GM21737 (cell line): ENCODE measurements at regions not wholly inside any gene's neighbourhood (a gene's known extent, or its start where the extent isn't known, plus 50 kb on each side); places are given as distances from the start of the nearest gene placed in this dataset.

Experiments used
- ATAC-seq: cut with Tn5 transposase; IDR thresholded peaks from one replicate; pipeline ENCODE4 v1.9.1; 2021; ENCODE audit warnings: mild to moderate bottlenecking, moderate library complexity; ENCODE audit not compliant: unreplicated experiment

DNA sequence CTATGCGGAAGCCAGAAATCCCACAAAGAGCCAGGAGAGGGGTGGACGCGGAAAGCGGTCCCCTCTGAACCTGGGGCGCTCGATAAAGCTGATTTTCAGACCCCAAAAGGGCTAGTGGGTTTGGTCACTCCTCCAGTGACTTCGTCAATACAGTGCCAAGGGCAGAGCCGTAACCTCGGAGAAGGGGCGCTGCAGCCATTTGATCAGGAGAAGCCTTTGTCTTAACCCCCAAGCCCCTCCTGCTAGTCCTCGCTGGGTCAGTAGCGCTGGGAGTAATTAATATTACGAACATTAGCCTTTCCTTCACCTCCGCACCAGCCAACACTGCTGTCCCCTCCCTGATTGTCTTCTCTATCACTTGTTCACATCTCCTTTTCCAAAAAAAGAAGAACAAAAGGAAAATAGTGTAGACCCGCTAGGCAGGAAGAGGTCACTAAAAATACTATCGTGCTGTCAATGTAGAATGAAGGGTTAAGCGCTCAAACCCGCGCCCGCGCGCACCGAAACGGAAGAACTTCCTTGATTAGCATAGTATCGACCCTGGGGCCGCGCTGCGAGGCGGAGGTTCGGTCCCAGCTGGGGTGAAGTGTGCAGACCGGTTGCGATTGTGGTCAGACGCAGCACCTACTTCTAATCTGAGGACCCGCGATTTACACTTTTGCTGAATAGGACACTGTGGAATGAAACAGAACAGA is 63.2 kb upstream of the MAPRE2 start:
- ATAC-seq = no peak

DNA sequence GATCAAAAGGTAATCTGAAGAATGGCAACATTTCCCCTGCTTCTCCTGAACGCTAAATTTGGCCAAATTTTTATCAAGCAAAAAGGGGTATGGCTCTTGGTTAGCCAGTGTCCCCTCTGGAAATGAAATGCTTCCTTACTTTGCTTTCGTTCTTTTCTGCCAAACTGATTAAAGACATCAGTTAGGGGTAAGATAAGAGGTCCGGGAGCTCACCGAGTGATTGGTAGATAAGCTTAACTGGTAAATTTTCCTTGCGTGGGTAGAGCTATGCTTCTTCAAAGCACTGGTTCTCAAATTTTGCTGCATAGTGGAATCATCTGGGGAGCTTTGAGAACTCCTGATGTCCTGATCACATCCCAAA is 62.7 kb upstream of the MAPRE2 start:
- no peak for ATAC-seq

DNA sequence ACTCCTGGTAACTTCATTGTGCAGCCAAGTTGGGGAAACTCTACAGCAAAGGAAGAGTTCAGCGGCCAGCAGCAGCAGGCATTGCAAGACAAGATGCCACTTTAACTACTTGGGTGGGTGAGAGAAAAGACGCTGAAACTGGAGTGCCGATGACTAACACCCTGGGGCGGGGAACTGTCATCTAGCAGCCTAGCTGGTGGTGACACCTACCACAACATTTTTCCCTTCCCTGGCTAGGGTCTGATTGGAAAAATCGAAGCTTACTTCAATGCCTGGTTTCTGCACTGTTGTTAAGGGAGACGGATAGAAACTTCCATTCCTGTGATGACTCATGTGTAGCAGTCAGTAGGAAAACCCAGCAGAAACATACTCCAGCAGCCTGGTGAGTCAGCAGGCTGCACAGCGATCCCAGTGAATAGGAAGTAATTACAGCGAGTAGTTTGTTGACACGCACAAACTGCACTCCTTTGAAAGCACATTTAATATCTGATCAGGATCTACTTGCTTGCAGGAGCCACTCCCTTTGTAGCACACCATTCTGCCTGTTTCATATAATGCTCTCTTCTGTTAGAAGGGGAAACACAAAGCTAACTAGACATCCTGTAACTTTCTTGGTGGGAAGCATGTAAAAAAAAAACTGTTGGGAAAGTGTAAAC is 62.1 kb upstream of the MAPRE2 start:
- no peak for ATAC-seq

DNA sequence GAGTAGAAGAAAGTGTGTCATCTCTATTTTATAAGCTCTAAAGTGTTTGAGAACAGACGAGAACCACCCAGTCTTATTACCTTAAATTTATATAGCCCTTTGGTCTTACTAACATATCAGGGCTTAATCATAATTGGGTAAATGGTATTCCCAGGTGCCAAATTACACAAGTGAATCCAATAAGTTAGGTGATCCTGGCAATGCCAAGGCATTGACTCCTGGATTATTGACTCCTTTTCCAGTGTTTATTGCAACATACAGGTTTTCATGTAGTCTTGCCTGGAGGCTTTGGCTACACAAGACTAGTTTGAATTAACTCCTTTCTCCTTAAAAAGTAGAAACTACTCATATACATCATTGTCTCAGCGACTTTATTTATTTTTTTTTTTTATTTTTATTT is 59.7 kb upstream of the MAPRE2 start:
- no peak for ATAC-seq

DNA sequence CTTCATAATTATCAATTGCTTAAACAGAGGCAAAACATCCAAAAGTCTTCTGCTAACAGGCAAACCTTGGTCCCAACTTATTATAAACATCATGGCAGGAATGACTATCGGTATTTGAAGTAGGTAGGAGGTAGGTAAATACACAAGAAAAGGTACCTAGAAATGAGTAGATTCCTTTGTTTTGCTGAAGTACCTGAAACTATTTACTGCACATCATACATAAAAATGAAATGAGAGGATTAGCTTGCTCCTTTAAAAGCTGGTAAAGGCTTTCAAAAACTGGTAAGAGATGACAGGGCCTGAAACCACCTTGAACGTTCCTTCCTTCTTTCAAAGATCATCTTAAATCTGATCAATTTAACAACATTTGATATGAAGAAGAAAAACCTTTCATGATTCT is 55.2 kb upstream of the MAPRE2 start:
- no peak for ATAC-seq

DNA sequence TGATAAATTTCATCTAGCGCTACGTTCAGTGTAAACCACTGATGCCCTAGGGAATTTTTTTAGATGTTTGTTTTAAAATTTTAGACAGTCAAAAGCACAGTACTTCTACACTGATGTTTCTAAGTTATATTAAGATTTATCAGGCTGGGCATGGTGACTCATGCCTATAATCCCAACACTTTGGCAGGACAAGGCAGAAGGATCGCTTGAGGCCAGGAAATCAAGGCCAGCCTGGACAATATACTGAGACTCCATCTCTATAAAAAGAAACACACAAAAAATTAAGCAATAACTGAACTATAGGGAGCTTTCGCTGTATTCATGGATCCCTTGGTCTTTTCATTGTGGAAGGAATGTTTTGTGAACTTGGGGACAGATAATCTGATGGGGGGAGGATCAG is 50.6 kb upstream of the MAPRE2 start:
- no peak for ATAC-seq

DNA sequence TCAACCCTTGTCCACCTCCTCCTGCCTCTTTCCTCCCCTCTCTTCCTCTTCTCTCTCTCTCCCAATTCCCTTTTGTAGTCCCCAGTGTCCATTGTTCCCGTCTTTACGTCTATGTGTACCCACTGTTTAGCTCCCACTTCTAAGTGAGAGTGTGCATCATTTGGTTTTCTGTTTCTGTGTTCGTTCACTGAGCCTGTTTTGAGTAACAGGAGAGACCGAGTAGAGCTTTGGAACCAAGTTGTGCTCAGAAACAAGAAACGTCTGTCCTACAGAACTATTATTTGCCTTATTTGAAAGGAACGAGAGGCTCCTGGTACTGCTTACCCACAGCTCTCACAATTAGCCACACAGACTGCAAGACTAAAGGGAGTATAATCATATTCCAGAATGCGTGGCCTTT is 50.1 kb upstream of the MAPRE2 start:
- no peak for ATAC-seq
